KMS-11 (cell line): ENCODE measurements at regions not wholly inside any gene's neighbourhood (a gene's known extent, or its start where the extent isn't known, plus 50 kb on each side); places are given as distances from the start of the nearest gene placed in this dataset.

Experiments
- H2AFZ ChIP-seq: fragments of 200-600 bp; sonication (generic); 2 replicates; pipeline ENCODE4 v1.6.1; 2016; ENCODE audit warnings: antibody characterized with exemption, mixed run types, low read depth
- H3K27ac ChIP-seq: fragments of 200-600 bp; sonication (generic); 2 replicates; pipeline ENCODE4 v1.6.1; 2016; ENCODE audit warnings: mild to moderate bottlenecking, mixed run types
- H3K27me3 ChIP-seq: fragments of 200-600 bp; sonication (generic); 2 replicates; pipeline ENCODE4 v1.6.1; 2017; ENCODE audit warnings: mild to moderate bottlenecking, low read depth, mixed run types, moderate library complexity; ENCODE audit not compliant: insufficient read depth
- H3K36me3 ChIP-seq: fragments of 200-600 bp; sonication (generic); 2 replicates; pipeline ENCODE4 v1.6.1; 2017; ENCODE audit warnings: mild to moderate bottlenecking, mixed run types; ENCODE audit not compliant: insufficient read depth
- H3K4me1 ChIP-seq: fragments of 200-600 bp; sonication (generic); 2 replicates; pipeline ENCODE4 v1.6.1; 2016; ENCODE audit warnings: mild to moderate bottlenecking, low read depth, mixed run types; ENCODE audit not compliant: poor library complexity, severe bottlenecking
- H3K4me2 ChIP-seq: fragments of 200-600 bp; sonication (generic); 2 replicates; pipeline ENCODE4 v1.7.0; 2016; ENCODE audit warnings: mild to moderate bottlenecking, mixed run types
- H3K4me3 ChIP-seq: fragments of 200-600 bp; sonication (generic); IDR thresholded peaks from 2 replicates; pipeline ENCODE4 v1.6.1; 2017; ENCODE audit warnings: low read depth, low read length, mixed read lengths; ENCODE audit not compliant: insufficient read depth
- H3K79me2 ChIP-seq: fragments of 200-600 bp; sonication (generic); 2 replicates; pipeline ENCODE4 v1.6.1; 2016; ENCODE audit warnings: low read depth, mixed run types; ENCODE audit not compliant: insufficient read depth
- H3K9ac ChIP-seq: fragments of 200-600 bp; sonication (generic); 2 replicates; pipeline ENCODE4 v1.6.1; 2016; ENCODE audit warnings: mild to moderate bottlenecking, mixed run types
- H4K20me1 ChIP-seq: fragments of 200-600 bp; sonication (generic); 2 replicates; pipeline ENCODE4 v1.6.1; 2016; ENCODE audit warnings: mild to moderate bottlenecking, mixed run types; ENCODE audit not compliant: insufficient read depth
- CTCF ChIP-seq: fragments of 200-600 bp; sonication (generic); conservative IDR thresholded peaks from 2 replicates; pipeline ENCODE4 v1.6.1; 2017; ENCODE audit warnings: low read depth, mild to moderate bottlenecking, antibody characterized with exemption, low read length, moderate library complexity, mixed read lengths

- Histone ChIP-seq H2AFZ (no peak overlapping the region), H3K4me1 (peaks cover 8% of the 10 kb centered on the region), H3K36me3 (no peaks in the 10 kb centered on the region), H3K9ac (no peak overlapping the region), H3K4me3 (no peak overlapping the region), H3K4me2 (no peak overlapping the region), H3K27ac (no peak overlapping the region), H3K79me2 (no peaks in the 10 kb centered on the region), H3K27me3 (no peaks in the 10 kb centered on the region), H4K20me1 (no peaks in the 10 kb centered on the region)
- TF ChIP-seq CTCF = no peak
These were observed 84.4 kb upstream of the HES1 start for GRCh38 chr3:194051366-194052149.

GRCh38 chr3:194053136-194053535 lies 82.8 kb upstream of the HES1 start:
- no peaks in the 10 kb centered on the region for H3K27me3 ChIP-seq
- no peaks in the 10 kb centered on the region for H3K36me3 ChIP-seq
- no peaks in the 10 kb centered on the region for H4K20me1 ChIP-seq
- no peak overlapping the region for H3K4me2 ChIP-seq
- H3K4me3 ChIP-seq = no peak overlapping the region
- H3K9ac ChIP-seq = no peak overlapping the region
- no peaks in the 10 kb centered on the region for H3K4me1 ChIP-seq
- H3K79me2 ChIP-seq = no peaks in the 10 kb centered on the region
- no peak overlapping the region for H2AFZ ChIP-seq
- no peak overlapping the region for H3K27ac ChIP-seq
- TF ChIP-seq CTCF = no peak

GRCh38 chr3:194054016-194054415 lies 81.9 kb upstream of the HES1 start:
- Histone ChIP-seq H3K4me1 (peaks cover 5% of the 10 kb centered on the region), H3K79me2 (no peaks in the 10 kb centered on the region), H3K27ac (no peak overlapping the region), H3K36me3 (no peaks in the 10 kb centered on the region), H2AFZ (no peak overlapping the region), H3K4me2 (no peak overlapping the region), H3K4me3 (no peak overlapping the region), H3K27me3 (no peaks in the 10 kb centered on the region), H3K9ac (no peak overlapping the region), H4K20me1 (no peaks in the 10 kb centered on the region)
- no peak for TF ChIP-seq CTCF

GRCh38 chr3:194054540-194054939 lies 81.4 kb upstream of the HES1 start:
- TF ChIP-seq CTCF = no peak
- peaks cover 6% of the 10 kb centered on the region for H3K4me1 ChIP-seq
- no peaks in the 10 kb centered on the region for H4K20me1 ChIP-seq
- no peaks in the 10 kb centered on the region for H3K36me3 ChIP-seq
- H3K27ac ChIP-seq = no peak overlapping the region
- H3K79me2 ChIP-seq = no peaks in the 10 kb centered on the region
- no peak overlapping the region for H2AFZ ChIP-seq
- no peak overlapping the region for H3K9ac ChIP-seq
- H3K4me3 ChIP-seq = no peak overlapping the region
- H3K4me2 ChIP-seq = no peak overlapping the region
- no peaks in the 10 kb centered on the region for H3K27me3 ChIP-seq
